Activated T-cell treated with anti-CD3 and anti-CD28 coated beads for 4 hours (primary cell): ENCODE measurements at regions not wholly inside any gene's neighbourhood (a gene's known extent, or its start where the extent isn't known, plus 50 kb on each side); places are given as distances from the start of the nearest gene placed in this dataset.
"Not testable (repeated sequence)": the region's sequence is repeated elsewhere in the genome, so short reads cannot be mapped to it uniquely, and the experiment has no call there.

Experiments
- DNase-seq: peaks from one replicate; pipeline ENCODE4 v3.0.0-alpha.2; 2020

DNA sequence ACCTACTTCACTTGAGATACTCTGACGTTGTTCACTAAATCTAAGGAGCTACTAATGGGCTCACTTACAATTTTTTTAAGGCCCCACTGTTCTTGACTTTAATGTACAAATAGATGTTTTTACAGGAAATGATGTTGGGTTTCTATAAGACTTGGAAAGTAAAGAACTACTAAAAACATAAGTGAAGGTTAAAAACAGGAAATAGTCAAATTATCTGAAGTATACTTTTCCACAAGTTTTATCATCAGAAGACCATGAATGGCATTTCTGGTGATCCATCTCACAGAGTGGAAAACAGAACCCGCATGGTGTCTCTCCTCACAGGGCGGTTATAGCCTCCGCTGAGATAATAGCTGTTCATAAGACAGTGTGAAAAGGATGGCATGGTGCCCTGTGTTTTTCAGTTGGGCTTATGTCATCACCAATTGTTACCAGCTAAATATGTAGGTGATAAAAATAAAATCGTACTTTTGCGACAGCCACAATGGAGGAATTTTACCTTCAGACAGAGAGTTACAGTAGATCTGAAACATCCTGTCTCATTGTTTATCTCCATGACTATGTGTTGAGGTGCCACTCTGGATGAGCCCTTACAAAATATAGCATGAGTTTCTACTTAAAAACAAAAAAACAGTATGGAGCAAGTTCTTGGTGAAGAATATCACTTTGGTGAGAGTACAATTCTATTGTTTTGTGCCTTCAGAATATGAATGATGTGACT, 462.4 kb downstream of the RAP2B start:
- no peak for DNase-seq

DNA sequence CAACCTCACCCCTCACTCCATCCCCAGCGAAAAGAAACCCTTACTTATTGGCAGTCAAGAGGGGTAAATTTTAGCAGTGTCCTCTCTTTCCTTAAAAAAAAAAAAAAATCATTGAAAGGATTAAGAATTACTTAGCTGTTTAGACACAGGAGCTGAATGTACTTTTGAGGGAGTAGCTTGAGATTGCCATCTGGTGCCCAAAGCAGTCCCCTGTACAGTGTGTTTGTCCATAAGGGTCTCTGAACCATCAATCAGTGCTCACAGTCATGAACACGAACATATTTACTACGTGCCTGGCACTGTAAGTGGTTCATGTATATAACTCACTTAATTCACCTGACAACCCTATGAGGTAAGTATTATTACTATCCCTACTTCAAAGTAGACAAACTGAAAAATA, 463.5 kb downstream of the RAP2B start:
- DNase-seq: no peak

DNA sequence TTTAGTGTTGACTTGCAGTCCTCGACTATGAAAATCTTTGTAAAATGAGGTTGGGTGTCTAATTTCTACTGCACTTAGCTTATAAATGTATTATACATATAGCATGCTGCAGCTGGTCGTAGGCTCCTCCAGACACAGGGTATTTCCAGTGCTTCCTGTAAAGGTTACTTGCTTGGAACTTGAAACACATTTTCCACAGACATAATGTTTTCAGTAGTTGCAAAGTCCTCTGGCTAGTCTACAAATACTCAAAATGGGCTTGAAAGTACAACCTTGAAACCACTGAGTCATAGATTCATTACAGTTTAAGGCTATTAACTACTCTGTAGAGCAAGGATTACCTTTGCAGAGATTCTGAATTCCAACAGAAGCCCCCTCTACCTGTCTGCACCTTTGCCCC, 464.1 kb downstream of the RAP2B start:
- no peak for DNase-seq

DNA sequence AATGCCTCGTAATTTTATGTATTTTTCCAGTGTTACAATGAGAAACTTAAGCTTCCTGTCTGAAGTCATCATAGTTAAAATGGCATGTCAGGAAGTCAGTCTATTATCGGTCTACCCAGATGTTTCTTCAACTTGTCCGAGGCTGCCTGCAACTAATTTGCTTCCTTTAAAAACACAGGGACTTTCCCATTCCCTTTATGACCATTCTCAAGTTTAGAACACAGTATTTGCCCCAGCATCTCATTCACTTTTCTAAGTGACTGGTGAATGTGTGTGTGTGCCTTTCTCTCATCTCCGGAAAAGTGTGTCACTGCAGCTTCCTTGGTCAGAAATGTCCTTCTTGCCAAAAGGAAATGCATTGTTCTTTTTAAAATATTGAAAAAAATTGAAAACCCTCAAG, 466.6 kb downstream of the RAP2B start:
- no peak for DNase-seq

DNA sequence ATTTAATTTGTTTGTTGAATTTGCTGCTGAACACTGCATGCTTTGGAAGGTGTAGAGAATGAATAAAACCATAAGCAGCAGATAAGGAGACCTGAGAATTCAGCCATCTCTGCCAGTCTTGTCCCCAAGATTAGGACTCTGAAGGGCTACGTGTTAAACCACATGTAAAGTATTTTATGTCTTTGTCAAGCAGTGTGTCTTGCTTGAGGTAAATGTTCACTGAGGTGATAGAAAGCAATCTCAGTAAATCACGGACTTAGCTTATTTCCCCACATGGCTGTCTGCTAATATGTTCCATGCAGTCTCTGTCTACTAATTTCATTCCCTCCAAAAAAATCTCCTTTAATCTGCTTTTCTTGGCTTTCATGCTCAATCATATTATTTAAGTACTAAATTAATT, 467.1 kb downstream of the RAP2B start:
- no peak for DNase-seq

DNA sequence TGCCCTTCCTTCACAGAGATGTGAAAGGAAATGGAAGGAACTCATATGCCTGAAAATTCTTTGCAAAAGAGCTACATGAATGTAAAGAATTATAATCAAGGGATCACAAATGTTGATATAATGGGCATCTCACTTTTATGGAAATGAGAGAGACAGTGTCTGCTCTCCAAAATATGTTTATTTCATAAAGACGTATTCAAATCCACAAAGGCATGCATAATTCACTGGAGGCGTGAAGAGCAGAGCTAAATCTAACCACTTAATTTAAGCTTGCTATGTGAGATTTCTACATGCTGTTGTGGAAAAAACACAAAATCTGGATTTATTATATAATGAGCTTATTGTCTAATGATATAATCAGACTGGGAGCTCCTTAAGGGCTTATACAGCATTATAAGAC, 469.1 kb downstream of the RAP2B start:
- DNase-seq: no peak

DNA sequence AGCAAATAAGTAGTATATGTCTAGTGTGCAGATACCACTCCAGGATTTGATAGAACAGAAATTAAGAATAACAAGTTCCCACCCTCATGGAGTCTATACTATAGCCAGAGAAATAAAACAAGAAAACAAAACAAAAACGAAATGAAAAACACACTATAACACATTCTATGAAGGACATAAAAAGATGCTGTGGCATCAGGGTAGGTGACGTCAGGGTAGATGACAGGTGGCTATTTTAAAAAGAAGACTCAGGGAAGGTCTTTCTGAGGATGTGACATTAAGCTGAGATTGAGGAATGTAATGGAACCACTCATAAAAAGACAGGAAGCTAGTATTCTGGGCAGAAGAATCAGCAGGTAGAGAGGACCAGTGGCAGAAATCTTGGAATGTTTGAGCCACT, 469.6 kb downstream of the RAP2B start:
- DNase-seq: no peak

DNA sequence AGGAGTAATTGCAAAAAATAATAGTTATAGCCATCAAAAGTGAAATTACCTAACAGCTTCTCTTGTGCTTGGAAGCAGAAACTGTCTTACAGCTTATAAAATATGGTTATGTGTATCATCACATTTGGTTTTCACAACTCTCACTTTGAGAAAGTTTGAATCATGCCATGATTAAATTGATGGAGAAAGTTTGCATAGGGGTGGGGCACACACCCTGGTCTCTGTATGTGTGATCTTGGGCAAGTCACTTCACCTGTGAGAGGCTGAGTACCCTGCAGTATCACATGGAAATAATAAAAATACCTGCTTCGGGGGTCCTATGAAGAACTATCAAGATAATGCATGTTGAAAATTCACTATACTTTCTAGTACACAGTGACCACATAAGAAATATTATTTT, 471.4 kb downstream of the RAP2B start:
- DNase-seq: no peak

DNA sequence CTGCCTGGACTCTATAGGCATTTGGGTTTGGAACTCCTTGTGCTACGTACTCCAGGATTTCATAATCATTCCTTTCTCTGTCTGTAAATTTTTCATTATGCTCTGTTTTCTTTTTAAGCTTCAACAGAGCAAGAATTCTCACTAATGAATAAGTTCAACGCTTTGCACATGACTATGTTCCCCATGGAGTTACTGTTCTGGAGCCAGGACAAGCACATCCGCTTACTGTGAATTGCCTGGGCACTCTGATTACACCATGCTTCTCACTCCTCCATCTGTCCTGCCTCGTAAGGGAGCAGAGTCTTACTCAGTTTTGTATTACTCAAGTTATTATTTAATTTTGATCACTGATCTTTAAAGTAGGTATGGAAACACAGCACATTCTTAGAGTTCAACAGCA, 472.7 kb downstream of the RAP2B start:
- no peak for DNase-seq

DNA sequence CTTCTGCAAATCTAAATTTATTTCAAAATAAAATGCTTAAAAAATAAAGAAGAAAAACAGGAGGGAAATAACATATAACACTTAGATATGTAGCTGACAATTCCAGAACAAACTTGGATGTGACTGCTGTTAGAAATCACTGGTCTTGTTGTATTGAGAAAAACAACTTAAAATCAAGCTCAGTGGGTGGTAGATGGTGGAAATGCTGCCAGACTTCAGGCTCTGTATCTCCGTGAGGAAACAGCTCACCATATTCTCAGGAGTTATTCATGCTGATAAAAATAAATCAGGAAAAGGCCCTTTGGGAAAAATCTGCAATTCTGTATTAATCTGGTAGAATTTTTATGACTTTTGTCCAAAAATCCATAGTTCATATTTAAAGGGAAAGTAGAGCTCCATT, 477.6 kb downstream of the RAP2B start:
- no peak for DNase-seq

DNA sequence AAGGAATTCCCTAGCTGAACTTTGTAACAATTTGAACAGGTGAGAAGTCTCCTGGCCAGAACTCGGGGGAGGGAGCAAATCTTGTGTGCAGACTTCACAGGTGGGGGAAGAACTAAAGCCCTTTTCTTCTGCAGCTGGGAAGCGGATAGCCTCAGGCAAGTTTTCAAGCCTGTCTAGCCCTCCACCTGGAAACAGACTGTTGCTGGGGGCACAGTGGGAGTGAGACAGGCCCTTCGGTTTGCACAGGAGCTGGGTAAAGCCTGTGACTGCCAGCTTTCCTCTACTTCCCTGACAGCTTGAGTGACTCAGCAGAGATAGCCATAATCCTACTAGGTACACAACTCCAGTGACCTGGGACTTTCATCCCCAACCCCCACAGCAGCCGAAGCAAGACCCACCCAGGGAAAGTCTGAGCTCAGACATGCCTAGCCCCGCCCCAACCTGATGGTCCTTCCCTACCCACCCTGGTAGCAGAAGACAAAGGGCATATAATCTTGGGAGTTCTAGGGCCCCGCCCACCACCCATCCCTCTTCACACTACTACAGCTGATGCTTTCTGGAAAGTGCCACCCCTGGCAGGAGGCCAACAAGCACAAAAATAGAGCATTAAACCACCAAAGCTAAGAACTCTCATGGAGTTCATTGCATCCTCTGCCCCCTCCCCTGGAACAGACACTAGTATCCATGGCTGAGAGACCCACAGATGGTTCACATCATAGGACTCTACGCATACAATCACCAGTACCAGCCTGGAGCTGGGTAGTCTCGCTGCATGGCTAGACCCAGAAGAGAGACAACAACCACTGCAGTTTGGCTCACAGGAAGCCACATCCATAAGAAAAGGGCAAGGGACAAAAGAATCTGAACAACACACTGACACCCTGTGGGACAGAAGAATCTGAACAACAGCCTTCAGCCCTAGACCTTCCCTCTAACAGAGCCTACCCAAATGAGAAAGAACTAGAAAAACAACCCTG, 479.0 kb downstream of the RAP2B start:
- DNase-seq: no peak

DNA sequence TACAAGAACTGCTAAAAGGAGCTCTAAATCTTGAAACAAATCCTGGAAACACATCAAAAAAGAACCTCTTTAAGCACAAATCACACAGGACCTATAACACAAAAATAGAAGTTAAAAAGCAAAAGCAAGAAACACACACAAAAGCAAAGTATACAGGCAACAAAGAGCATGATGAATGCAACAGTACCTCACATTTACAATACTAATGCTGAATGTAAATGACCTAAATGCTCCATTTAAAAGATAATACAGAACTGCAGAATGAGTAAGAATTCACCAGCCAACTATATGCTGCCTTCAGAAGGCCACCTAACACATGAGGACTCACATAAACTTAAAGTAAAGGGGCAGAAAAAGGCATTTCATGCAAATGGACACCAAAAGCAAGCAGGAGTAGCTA, 478.6 kb upstream of the ARHGEF26 start:
- not testable (repeated sequence) for DNase-seq

DNA sequence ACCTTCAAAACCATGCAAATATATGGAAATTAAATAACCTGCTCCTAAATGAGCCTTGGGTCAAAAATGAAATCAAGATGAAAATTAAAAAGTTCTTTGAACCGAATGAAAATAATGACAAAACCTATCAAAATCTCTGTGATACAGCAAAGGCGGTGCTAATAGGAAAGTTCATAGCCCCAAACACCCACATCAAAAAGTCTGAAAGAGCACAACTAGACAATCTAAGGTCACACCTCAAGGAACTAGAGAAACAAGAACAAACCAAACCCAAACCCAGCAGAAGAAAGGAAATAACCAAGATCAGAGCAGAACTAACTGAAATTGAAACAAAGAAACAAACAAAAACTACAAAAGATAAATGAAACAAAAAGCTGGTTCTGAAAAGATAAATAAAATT, 477.7 kb upstream of the ARHGEF26 start:
- not testable (repeated sequence) for DNase-seq

DNA sequence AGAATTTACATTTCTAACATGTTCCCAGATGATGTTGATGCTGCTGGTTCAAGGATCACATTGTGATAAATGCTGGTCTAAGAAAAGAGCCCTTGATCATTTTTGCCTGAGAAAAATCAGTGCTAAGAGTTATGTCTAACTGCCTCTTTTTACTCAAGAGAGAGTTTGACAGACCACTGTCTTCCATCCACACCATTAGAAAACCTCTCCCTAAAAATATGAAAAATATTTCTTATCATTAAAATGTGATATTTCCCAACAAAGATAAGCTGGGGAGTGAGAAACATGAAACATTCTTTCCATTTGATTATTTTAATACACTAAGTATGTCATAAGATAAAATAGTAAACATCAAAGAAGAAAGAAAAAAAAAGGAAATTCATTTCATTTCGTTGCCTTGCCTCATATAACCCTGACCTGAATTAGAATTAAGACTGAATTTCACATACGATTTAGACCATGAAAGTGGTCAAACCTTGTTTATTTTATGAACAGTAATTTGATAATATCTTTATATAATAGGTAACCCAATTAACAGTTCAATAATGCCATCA, 471.8 kb upstream of the ARHGEF26 start:
- DNase-seq: no peak

DNA sequence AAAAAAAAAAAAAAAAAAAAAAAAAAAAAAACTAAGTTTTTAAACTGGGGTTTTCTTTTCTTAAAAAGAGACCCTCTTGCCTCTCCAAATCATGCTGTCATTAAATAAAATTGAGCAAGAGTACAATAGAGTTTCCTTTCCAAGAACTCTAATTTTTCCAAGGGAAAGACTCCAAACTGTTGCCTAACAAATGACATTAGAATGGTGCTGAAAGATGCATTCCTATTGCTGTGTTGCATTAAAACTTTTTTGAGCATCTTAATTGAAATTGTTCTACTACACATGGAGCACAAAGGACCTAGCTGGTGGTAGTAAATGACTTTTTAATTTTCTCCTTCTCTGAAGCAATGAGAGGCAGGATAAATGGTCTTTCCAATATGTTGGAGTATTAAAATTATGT, 469.1 kb upstream of the ARHGEF26 start:
- no peak for DNase-seq

DNA sequence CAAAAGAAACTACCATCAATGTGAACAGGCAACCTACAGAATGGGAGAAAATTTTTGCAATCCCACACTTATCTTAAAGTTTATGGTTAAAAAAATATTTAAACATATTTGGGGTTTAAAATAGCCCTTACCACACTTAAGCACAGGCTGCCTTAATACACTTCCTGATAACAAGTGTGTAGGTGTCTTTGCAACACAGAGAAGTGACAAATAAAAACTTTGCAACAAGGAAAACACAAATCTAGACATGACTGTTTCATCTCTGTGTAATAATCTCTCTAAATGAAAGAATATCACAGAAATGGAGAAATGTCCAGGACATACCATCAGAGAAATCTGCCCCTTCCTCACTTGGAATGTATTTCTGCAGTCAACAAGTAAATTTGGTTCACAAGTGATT, 464.1 kb upstream of the ARHGEF26 start:
- no peak for DNase-seq

DNA sequence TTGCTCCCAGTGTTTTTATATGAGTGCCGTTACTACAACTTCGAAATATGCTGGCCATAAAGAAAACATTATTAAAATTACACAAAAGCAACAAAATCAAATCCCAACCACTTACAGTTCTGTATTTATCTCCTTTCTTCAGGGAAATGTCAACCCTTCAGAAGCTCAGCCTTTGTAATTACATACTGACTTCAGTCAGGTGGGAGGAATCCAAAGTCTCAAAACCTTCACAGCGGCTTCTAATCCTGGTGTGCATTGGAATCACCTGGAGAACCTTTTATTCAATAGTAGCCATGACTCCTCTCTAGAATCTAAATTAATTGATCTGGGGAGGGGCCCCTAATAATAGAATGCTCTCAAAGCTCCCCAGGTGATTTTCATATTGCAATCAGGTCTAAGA, 463.7 kb upstream of the ARHGEF26 start:
- no peak for DNase-seq

DNA sequence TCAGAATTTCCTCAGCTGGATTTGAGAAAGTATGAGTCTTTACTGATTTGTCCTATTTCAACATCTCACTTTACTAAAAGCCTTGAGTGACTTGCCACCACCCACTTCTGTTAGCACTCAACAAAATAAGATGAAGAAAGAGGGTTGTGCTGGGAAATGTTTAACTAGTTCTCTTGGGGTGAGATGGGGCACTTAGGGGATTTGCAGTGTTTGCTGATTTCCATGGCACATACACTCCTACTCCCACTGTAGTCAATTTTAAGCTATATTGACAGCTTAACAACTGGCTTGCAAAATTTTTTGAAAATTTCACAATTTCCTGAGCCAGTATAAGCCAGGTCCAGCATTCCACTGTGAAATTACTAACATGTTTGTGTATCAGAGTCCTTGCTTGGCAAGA, 463.1 kb upstream of the ARHGEF26 start:
- DNase-seq: no peak

DNA sequence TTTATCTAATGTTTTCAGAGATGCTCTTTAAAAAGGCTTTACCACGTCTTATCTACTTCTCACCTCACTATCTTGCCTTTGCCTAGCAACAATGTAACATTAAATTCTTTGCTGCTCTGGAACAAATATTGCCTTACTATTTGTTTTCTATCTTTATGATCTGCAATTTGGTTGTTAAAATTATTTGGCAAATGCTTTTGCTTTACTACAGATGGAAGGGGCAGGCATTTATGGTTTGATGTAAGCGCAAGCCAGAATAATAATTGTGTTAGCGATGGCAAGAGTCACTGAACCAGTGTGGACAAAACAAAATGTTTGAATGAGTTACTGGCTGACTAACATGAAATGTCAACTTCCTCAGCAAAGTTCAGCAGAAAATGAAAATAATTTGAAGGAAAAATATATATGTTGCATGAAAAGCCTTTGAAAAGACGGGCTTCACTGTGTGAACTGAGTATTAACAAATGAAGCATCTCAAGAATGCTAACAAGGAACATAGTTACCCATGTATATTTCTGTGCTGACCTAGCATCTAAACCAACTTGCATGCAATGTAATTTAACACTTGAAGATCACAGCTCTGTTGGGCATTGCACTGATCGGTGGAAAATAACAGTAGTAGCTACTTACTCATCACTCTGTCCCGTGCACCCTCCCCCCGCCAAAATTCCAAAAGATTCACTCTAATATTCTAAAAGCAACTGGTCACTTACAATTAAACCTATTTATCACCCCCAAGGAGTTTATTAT, 454.0 kb upstream of the ARHGEF26 start:
- no peak for DNase-seq

DNA sequence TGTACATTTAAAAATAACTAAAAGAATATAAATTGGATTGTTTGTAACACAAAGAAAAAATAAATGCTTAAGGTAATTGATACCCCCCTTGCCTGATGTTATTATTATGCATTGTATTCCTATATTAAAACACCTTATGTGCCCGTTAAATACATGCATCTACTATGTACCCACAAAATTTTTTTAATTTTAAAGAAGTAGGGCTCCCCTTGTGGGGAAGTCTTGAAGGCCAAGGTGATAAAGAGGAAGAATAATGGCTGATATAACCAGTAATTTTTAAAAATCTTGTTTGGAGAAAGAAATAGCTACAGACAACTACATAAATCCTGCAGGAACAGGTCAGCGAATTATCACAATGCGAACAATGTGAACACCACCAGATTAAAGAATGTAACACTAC, 451.7 kb upstream of the ARHGEF26 start:
- no peak for DNase-seq

DNA sequence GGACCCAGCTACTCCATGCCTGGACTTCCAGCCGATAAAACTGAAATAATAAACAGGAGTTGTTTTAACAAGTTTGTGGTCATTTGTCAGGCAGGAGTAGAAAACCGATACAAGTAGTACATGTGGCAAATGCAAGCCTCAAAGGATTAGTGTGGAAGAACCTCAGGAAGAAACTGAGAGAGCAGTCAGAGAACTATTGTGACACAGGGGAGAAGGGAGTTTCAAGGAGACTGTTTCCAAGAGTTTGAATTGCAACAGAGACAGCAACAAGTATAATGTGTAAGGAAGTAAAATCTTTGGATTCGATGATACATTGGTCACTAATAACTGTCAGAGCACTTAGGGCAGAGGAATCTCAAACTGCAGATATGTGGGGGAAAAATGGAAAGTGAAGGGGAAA, 450.6 kb upstream of the ARHGEF26 start:
- no peak for DNase-seq

DNA sequence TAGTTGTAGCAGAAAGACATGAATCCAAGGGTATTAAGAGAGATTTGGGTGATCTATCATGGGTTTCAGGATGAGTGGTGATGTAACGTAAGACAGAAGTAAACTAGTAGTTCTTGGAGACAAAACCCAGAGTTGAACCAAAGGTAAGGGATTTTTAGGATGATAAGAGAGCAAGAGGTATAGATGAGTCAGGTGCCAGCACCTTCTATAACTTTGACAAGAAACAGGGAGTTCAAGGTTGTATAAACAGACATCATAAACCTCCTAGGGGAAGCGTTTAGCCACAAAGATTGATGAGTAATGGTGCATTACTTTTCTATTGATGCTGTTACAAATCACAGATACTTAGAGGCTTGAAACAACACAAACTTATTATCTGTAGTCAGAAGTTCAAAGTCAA, 447.3 kb upstream of the ARHGEF26 start:
- no peak for DNase-seq

DNA sequence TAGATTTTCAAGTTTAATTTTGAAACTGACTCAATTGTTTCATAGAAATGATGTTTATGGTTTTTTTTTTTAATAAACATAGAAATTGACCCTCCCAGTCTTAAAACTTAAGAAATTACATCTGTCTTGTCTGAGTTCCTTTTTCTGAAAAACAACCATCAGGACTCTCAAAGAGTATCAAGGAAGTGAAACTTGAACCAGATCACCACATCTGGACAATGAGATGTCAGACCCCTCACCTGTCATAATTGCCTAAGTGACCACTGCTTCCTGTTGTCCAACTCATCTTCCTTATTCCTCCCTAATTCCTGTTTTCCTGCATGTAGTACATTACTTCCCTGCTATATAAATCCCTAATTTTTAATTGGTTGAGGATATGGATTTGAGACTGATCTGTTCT, 441.5 kb upstream of the ARHGEF26 start:
- no peak for DNase-seq
